22Rv1 (cell line): ENCODE measurements at regions not wholly inside any gene's neighbourhood (a gene's known extent, or its start where the extent isn't known, plus 50 kb on each side); places are given as distances from the start of the nearest gene placed in this dataset.

Experiments
- CTCF ChIP-seq: fragments of 450-650 bp; IDR thresholded peaks from 2 replicates; pipeline ENCODE4 v1.5.1; 2017; ENCODE audit warnings: mild to moderate bottlenecking
- ZFX ChIP-seq: fragments of 450-650 bp; IDR thresholded peaks from 2 replicates; pipeline ENCODE4 v1.6.1; 2017; ENCODE audit warnings: antibody characterized with exemption, borderline replicate concordance

- TF ChIP-seq CTCF (no peak), ZFX (no peak)
Observed at GRCh38 chr14:44009642-44010041, 497.4 kb downstream of the FSCB start.
